GM19025 (cell line): ENCODE measurements at regions not wholly inside any gene's neighbourhood (a gene's known extent, or its start where the extent isn't known, plus 50 kb on each side); places are given as distances from the start of the nearest gene placed in this dataset.
A peak's percentile ranks its signal among the peaks of the same experiment; 100 is the strongest.

Experiments
- ATAC-seq: cut with Tn5 transposase; IDR thresholded peaks from one replicate; pipeline ENCODE4 v1.9.1; 2021; ENCODE audit warnings: mild to moderate bottlenecking, low read depth, moderate library complexity; ENCODE audit not compliant: unreplicated experiment

GRCh38 chr2:65669574-65669973 is 237.2 kb upstream of the SPRED2 start:
- no peak for ATAC-seq

DNA sequence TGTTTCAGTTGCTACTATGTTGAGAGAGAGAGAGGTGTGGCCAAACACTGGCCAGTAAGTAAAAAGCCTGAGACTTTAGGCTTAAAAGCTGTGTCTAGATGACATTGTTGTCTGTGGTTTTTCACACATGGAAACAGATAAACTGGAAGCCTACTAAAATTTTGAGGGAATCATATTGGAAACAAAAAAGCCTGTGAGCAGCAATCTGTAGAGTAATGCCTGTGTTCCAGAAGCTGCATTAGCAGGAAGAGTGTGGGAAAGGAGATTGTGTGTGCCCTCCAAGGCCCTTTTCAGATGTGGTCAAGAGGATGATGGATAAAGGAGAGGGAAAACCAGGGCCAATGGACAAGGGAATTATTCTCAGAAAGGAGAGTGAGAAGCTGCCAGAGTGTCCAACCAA is 236.3 kb upstream of the SPRED2 start:
- ATAC-seq: no peak

DNA sequence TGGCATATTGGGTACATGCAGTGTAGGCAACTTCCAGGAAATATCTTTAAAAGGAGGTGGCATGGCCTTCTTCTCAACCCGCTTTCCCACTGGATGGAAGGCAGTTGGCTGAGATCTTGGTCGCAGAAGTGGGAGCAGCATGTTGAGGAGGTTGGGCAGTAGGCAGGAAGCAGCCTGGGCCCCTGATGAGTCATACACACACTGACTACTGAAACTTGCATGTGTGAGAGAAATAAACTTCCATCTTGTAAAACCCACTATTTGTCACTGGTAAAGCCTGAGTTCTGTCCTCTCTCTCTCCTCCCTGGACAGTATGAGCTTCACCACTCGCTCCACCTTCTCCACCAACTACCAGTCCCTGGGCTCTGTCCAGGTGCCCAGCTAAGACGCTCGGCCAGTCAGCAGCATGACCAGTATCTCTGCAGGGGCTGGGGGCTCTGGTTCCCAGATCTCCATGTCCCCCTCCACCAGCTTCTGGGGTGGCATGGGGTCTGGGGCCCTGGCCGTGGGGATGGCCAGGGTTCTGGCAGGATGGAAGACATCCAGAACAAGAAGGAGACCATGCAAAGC is 233.8 kb upstream of the SPRED2 start:
- peak; percentile 96 for ATAC-seq

DNA sequence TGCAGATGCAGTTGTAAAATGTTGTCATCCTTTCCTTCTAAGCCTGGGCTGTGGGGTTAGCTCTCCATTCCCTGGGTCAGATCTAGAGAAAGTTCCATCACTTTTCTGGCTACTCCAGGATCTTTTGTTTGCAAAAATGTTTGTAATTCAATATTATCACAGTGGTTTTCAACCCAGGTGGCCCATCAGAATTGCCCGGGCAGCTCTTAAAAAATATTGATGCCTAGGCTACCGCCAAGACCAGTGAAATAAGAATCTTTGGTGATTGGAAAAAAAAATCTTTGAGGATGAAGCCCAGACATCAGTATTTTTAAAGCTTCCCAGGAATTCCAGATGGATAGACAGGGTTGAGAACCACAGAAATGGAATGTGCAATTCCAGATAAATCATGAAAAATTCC is 232.5 kb upstream of the SPRED2 start:
- no peak for ATAC-seq

GRCh38 chr2:65663831-65664407 is 231.5 kb upstream of the SPRED2 start:
- no peak for ATAC-seq

DNA sequence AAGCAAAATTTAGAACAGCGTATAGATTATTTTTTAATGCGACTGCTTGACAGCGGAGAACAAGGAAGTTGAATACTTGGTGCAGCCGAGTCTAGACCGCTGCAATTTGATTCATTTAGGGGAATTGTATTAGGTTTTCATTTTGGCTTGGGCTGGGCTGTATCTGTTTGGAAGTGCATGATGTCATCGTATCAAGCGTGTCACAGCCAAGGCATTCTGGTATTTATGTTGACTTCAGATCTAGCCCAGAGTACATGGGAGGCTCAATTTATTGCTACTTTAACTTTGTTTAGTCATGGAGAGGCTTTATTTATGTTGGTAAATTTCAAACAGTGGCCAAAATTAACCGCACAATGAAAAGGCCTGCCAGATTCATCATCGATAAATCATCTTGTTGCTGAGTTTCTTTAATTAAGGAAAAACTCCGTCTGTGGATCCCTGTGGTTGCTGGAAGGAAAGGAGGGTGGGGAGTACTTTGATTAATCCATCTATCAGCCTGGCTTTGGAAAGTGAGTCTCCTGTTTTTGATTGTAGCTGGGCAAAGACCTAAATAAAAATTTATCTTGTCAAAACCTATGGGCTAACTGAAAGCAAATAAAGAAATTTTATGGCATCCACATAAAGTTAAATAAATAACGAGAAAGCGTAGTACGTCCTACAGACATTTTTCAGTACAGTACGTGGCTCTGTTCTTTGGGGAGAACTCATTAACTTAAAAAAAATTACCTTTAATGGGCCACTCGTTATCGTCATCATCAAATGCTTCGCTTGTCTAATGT is 230.4 kb upstream of the SPRED2 start:
- no peak for ATAC-seq

DNA sequence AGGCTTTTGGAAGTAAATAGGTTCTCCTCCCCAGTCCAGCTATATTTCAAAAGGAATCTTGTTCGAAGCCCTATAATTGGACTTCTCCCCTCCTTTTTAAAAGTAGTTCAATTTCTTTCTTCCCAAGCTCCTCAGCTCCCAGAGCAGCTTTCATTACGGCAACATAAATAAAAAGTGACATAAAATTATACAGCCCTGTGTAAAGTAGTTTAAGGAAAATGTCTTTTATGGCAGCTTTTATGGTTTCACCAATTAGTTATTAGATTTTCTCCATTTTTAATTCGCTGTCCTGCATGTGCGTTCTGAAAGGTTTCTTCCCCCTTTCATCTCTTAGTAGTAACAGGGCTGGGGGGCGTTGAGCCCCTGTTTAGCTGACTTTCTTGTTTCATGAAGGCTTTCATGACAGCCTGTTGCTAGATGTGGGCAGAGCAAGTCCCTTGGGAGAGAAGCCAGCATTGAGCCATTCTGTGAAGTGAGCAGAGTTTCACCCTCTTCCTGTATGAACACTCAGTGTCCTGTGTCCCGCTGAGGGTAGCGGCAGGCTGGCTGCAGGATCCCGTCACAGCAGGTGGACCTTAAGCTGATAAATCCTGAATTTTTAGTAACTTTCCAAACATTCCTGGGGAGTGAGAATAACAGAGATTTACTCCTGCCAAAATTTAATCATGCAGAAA is 229.7 kb upstream of the SPRED2 start:
- ATAC-seq: no peak

DNA sequence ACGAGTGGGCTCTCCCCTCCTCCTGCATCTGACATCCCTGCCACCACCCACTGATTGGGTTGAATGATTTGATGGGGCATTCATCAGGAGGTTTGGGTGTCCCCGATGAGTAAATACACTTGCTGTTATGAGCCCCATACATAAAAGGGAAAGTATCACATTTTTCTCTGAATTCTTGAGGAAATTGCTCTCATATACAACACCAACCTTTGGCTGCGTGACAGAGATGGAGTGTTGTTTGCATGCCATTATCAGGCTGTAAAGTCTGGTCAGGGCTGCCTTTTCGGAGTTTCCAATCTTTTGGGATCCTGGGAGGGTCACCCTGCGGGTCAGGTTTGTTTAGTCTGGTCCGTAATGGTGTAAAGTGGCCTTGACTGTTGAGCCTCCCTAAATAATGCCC is 227.9 kb upstream of the SPRED2 start:
- ATAC-seq: no peak

DNA sequence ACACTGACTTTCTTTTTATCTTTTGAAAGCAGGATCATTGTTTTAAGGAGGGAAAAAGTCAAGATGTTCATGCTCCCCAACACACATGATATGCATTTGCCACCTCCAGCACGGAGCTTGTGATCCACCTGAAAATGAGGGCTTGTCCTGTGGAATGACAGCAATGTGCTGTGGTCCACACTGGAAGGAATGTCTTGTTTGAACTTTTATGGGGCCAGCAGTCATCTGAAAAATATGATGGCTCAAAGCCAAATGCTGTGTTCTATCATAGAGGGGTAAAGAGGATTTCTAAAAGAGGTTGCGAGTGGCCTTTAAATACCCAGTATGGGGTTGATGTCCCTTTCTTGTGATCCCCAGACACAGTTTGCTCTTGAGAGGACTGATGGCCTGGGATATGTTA is 226.5 kb upstream of the SPRED2 start:
- no peak for ATAC-seq

- no peak for ATAC-seq
Observed at GRCh38 chr2:65658266-65658665, 225.9 kb upstream of the SPRED2 start.

DNA sequence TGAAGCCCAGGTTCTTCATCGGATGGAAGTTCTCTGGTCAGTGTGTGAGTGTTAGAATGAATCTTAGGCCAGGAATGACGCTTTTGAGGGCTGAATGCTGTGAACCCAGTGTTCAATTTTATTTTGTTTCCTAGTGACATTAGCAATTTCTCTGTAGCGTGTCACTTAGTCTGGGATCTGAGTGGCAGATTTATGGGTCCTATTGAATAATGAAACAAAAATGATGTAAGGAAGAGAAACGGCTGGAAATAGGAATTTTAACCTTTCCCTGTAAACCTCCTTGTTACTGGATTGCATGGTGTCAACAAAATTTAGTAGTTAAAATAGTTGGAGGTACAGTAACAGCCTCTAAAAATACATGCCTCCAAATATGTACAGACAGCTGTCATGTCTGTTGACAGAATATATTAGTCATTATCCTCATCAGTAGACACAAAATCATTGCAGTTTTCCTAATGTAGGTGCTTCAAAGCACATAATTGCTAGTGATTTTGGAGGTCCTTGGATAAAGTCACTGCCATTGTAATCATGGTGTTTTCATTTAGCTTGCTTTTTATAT is 223.8 kb upstream of the SPRED2 start:
- ATAC-seq: no peak

- ATAC-seq: no peak
Observed at GRCh38 chr2:65655000-65655399, 222.6 kb upstream of the SPRED2 start.

- ATAC-seq: no peak
Observed at GRCh38 chr2:65654496-65654895, 222.1 kb upstream of the SPRED2 start.

DNA sequence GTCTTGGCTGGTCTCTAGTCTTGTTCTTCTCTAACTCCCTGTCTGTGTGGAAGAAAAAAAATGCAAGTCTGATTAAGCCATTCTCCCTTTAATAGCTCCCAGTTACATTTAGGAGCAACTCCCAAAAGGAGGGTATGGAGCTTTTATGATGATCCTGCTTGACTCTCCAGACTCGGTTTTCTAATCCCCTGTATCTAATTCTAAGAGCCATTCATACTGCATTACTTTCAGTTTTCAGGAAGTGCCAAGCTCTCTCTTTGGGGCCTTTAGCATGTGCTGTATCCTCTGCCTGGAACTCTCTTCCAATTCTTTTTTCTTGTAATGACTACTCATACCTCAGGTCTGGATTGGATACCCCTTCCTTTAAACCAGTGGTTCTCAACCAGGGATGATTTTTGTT is 219.7 kb upstream of the SPRED2 start:
- ATAC-seq: no peak

GRCh38 chr2:65649811-65650589 is 217.6 kb upstream of the SPRED2 start:
- no peak for ATAC-seq

GRCh38 chr2:65647249-65647842 is 214.9 kb upstream of the SPRED2 start:
- ATAC-seq: no peak

DNA sequence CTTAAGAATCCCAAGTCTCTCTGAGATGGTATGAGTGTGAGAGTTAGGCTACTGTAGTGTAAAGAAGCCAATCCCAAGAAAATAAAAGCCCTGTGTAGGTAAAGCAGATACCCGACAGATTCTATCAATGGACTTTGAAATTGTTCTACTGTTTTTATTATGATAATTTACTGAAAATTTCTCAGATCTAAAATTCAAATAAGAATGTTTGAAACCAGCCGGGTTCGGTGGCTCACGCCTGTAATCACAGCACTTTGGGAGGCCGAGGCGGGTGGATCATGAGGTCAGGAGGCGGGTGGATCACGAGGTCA is 208.3 kb upstream of the SPRED2 start:
- ATAC-seq: no peak

- ATAC-seq: no peak
Observed at GRCh38 chr2:65639156-65639864, 206.9 kb upstream of the SPRED2 start.

- no peak for ATAC-seq
Observed at GRCh38 chr2:65638443-65638842, 206.0 kb upstream of the SPRED2 start.
